HG02588 (cell line): ENCODE measurements at regions not wholly inside any gene's neighbourhood (a gene's known extent, or its start where the extent isn't known, plus 50 kb on each side); places are given as distances from the start of the nearest gene placed in this dataset.
"Not testable (repeated sequence)": the region's sequence is repeated elsewhere in the genome, so short reads cannot be mapped to it uniquely, and the experiment has no call there.

Experiments
- ATAC-seq: cut with Tn5 transposase; IDR thresholded peaks from one replicate; pipeline ENCODE4 v1.9.1; 2021; ENCODE audit warnings: mild to moderate bottlenecking, moderate library complexity; ENCODE audit not compliant: unreplicated experiment

- ATAC-seq: no peak
Observed at GRCh38 chr14:53751650-53752049, 205.0 kb downstream of the BMP4 start.

GRCh38 chr14:53748691-53749090 lies 207.9 kb downstream of the BMP4 start:
- ATAC-seq: no peak

GRCh38 chr14:53744857-53745256 lies 211.8 kb downstream of the BMP4 start:
- no peak for ATAC-seq

- ATAC-seq: no peak
Observed at GRCh38 chr14:53743371-53743770, 213.3 kb downstream of the BMP4 start.

- no peak for ATAC-seq
Observed at GRCh38 chr14:53742233-53742620, 214.4 kb downstream of the BMP4 start.

GRCh38 chr14:53741479-53742232 lies 215.0 kb downstream of the BMP4 start:
- no peak for ATAC-seq

- no peak for ATAC-seq
Observed at GRCh38 chr14:53740570-53740969, 216.1 kb downstream of the BMP4 start.

GRCh38 chr14:53735916-53736315 lies 220.7 kb downstream of the BMP4 start:
- ATAC-seq: no peak

- ATAC-seq: no peak
Observed at GRCh38 chr14:53723221-53723620, 233.4 kb downstream of the BMP4 start.

GRCh38 chr14:53719536-53719935 lies 237.1 kb downstream of the BMP4 start:
- no peak for ATAC-seq

GRCh38 chr14:53716578-53716977 lies 240.0 kb downstream of the BMP4 start:
- ATAC-seq: no peak

GRCh38 chr14:53715193-53715721 lies 241.4 kb downstream of the BMP4 start:
- ATAC-seq: no peak

GRCh38 chr14:53714495-53715192 lies 242.0 kb downstream of the BMP4 start:
- ATAC-seq: no peak

GRCh38 chr14:53712901-53713300 lies 243.7 kb downstream of the BMP4 start:
- not testable (repeated sequence) for ATAC-seq

- ATAC-seq: no peak
Observed at GRCh38 chr14:53711205-53711604, 245.4 kb downstream of the BMP4 start.

- ATAC-seq: no peak
Observed at GRCh38 chr14:53710615-53711014, 246.0 kb downstream of the BMP4 start.

GRCh38 chr14:53709381-53709780 lies 247.2 kb downstream of the BMP4 start:
- ATAC-seq: no peak

- no peak for ATAC-seq
Observed at GRCh38 chr14:53703457-53703856, 253.2 kb downstream of the BMP4 start.

- no peak for ATAC-seq
Observed at GRCh38 chr14:53701108-53701875, 255.3 kb downstream of the BMP4 start.

GRCh38 chr14:53696217-53696965 lies 260.2 kb downstream of the BMP4 start:
- ATAC-seq: no peak
